Panc1 (cell line): ENCODE measurements at regions not wholly inside any gene's neighbourhood (a gene's known extent, or its start where the extent isn't known, plus 50 kb on each side); places are given as distances from the start of the nearest gene placed in this dataset.

ENCODE experiments used
- ATAC-seq: fragments of 200-7000 bp; cut with Tn5 transposase; 2 replicates; pipeline ENCODE4 v1.9.1; 2020; ENCODE audit warnings: mild to moderate bottlenecking, moderate library complexity
- BruUV-seq: library from RNA; stranded (reverse); fragments of 400-500 nt; replicated peaks from 2 replicates; lab custom pipeline; 2021; lab: Mats Ljungman, UMichigan
- CTCF ChIA-PET: fragments of 300-600 bp; sonication (Branson Sonifier 250); formaldehyde crosslinking; loops from one replicate; lab custom pipeline; 2022; ENCODE audit warnings: antibody characterized with exemption; lab: Charles Lee
- POLR2A ChIA-PET: fragments of 300-600 bp; sonication (Branson Sonifier 250); formaldehyde crosslinking; loops from one replicate; lab custom pipeline; 2022; ENCODE audit warnings: antibody characterized with exemption; lab: Charles Lee
- DNase-seq: peaks from one replicate; pipeline ENCODE4 v3.0.0-alpha.2; 2010; ENCODE audit warnings: low read depth, low spot score
- H3K27ac ChIP-seq: 2 replicates; pipeline ENCODE4 v1.5.1; 2011; ENCODE audit warnings: mild to moderate bottlenecking, low read length, inconsistent platforms
- H3K27me3 ChIP-seq: fragments of 200-500 bp; sonication (Bioruptor generic); 2 replicates; pipeline ENCODE4 v1.6.0; 2014; ENCODE audit warnings: low read length, inconsistent platforms; ENCODE audit not compliant: control insufficient read depth, insufficient read depth
- H3K36me3 ChIP-seq: fragments of 200-500 bp; sonication (Bioruptor generic); 2 replicates; pipeline ENCODE4 v1.5.1; 2014; ENCODE audit warnings: inconsistent platforms, mild to moderate bottlenecking, low read length, moderate library complexity; ENCODE audit not compliant: control insufficient read depth, insufficient read depth
- H3K4me1 ChIP-seq: 2 replicates; pipeline ENCODE4 v1.5.1; 2011; ENCODE audit warnings: inconsistent platforms, mild to moderate bottlenecking, low read length, moderate library complexity; ENCODE audit not compliant: control insufficient read depth, insufficient read depth
- H3K4me3 ChIP-seq, 2 experiments: 2 replicates each; pipeline ENCODE4 v1.5.1; 2011 to 2012; ENCODE audit warnings: low read depth in 2 of 2, low read length in 2 of 2, mild to moderate bottlenecking in 2 of 2, inconsistent platforms in 1 of 2, moderate library complexity in 1 of 2
- H3K9me3 ChIP-seq: fragments of 200-500 bp; sonication (Bioruptor generic); 2 replicates; pipeline ENCODE4 v1.5.1; 2014; ENCODE audit warnings: low read depth, mild to moderate bottlenecking, inconsistent platforms, low read length, moderate library complexity; ENCODE audit not compliant: control insufficient read depth, insufficient read depth
- CTCF ChIP-seq: fragments of 450-650 bp; IDR thresholded peaks from 2 replicates; pipeline ENCODE4 v1.5.1; 2017; ENCODE audit warnings: mild to moderate bottlenecking
- POLR2AphosphoS5 ChIP-seq: IDR thresholded peaks from 2 replicates; pipeline ENCODE4 v1.6.1; 2012; ENCODE audit warnings: mild to moderate bottlenecking, low read depth, low read length, moderate library complexity
- REST ChIP-seq, 2 experiments: IDR thresholded peaks; 2 replicates each; pipeline ENCODE4 v1.6.1; 2011 to 2012; ENCODE audit warnings: low read depth in 2 of 2, control low read depth in 1 of 2, low read length in 1 of 2, mild to moderate bottlenecking in 1 of 2, moderate library complexity in 1 of 2; ENCODE audit not compliant: insufficient read depth in 1 of 2
- SIN3A ChIP-seq: IDR thresholded peaks from 2 replicates; pipeline ENCODE4 v1.6.1; 2012; ENCODE audit warnings: low read depth, mild to moderate bottlenecking, low read length, moderate library complexity, borderline replicate concordance; ENCODE audit not compliant: insufficient read depth
- TCF7L2 ChIP-seq: IDR thresholded peaks from 2 replicates; pipeline ENCODE4 v1.6.1; 2011; ENCODE audit warnings: mild to moderate bottlenecking, low read depth, low read length, inconsistent platforms
- in situ Hi-C: cut with HindIII; loops from 2 replicates; pipeline ENCODE4 v1.10.0; 2016; ENCODE audit warnings: low sequenced_read_pairs, low pct_unique_long_range_greater_than_20kb
- intact Hi-C: fragments of 100-400 bp; cut with micrococcal nuclease; formaldehyde crosslinking; loops from one replicate; pipeline ENCODE4 v1.10.0; 2022; ENCODE audit not compliant: unreplicated experiment

- Histone ChIP-seq H3K4me3 (peak overlapping the region; percentile 49 to 91; a peak in 2 of 4 replicates), H3K27me3 (no peaks in the 10 kb centered on the region; the same call in 1 of the 2 replicates), H3K4me1 (peaks cover 9% of the 10 kb centered on the region; the same call in 1 of the 2 replicates), H3K36me3 (no peaks in the 10 kb centered on the region), H3K9me3 (no peaks in the 10 kb centered on the region), H3K27ac (peak overlapping the region; percentile 83; the same call in 1 of the 2 replicates)
- TF ChIP-seq TCF7L2 (no peak), REST (IDR thresholded peaks at IDR 0.05; ENCODE audit: insufficient read depth in 1 of 2, low read depth in 2 of 2, low read length in 1 of 2) (no peak), SIN3A (no peak), POLR2AphosphoS5 (no peak), CTCF (no peak)
- ATAC-seq (no peak), DNase-seq (no peak)
- no TSS peak for BruUV-seq
- CTCF ChIA-PET: interaction anchor here (0.9 kb wide), 1 partner anchor 43 kb away, joined by 3 read pairs; no protein-coding TSS in a partner anchor
- intact Hi-C loops: loop anchor here (5.0 kb wide), 2 partner anchors 94 to 511 kb away; partner anchors contain the start of gene PRDM1
- POLR2A ChIA-PET: interaction anchor here (0.5 to 0.6 kb wide), 2 partner anchors 23 to 252 kb away, joined by 5 to 8 read pairs; no protein-coding TSS in a partner anchor
- in situ Hi-C loops: no loop called here
These were observed 92.6 kb upstream of the PRDM1 start for GRCh38 chr6:105993341-105994117.

GRCh38 chr6:105992315-105992961, 93.7 kb upstream of the PRDM1 start:
- Histone ChIP-seq H3K27me3 (no peaks in the 10 kb centered on the region; the same call in 1 of the 2 replicates), H3K4me1 (peaks cover 9% of the 10 kb centered on the region; the same call in 1 of the 2 replicates), H3K27ac (peak overlapping the region; percentile 83), H3K36me3 (no peaks in the 10 kb centered on the region), H3K9me3 (no peaks in the 10 kb centered on the region), H3K4me3 (peak overlapping the region; percentile 87 to 91)
- no TSS peak for BruUV-seq
- in situ Hi-C loops (no loop called here), intact Hi-C loops (loop anchor here (5.0 kb wide), 2 partner anchors 95 to 510 kb away; partner anchors contain the start of gene PRDM1)
- ATAC-seq (peak; percentile 97), DNase-seq (peak; percentile 36)
- ChIA-PET CTCF (interaction anchor here (0.9 to 1.1 kb wide), 2 partner anchors 42 to 231 kb away, joined by 3 read pairs; no protein-coding TSS in a partner anchor), POLR2A (interaction anchor here (0.5 kb wide), 1 partner anchor 251 kb away, joined by 5 read pairs; no protein-coding TSS in a partner anchor)
- TF ChIP-seq CTCF: no peak
- TF ChIP-seq SIN3A: 0 out of 2 replicates have a peak, but pooled peaks have one; percentile 15
- no peak; the same call in 1 of the 2 replicates for TF ChIP-seq POLR2AphosphoS5
